ENCODE measurements at regions not wholly inside any gene's neighbourhood (a gene's known extent, or its start where the extent isn't known, plus 50 kb on each side); places are given as distances from the start of the nearest gene placed in this dataset.

- FAIRE-seq (no peak), DNase-seq (ENCODE audit: low read depth) (no peak)
- TF ChIP-seq CTCF (IDR thresholded peaks at IDR 0.05; ENCODE audit: insufficient read depth, low read length, severe bottlenecking), result no peak
- no peaks in the 10 kb centered on the region for H3K36me3 ChIP-seq (ENCODE audit: control insufficient read depth, insufficient read depth, low read length)
- no peak overlapping the region for H3K4me3 ChIP-seq (ENCODE audit: low read depth, low read length)
- H3K27me3 ChIP-seq (ENCODE audit: control insufficient read depth, insufficient read depth, low read length), result no peaks in the 10 kb centered on the region
These were observed 242.9 kb upstream of the TRPM3 start for GRCh38 chr9:71364186-71364955.

GRCh38 chr9:71363286-71363961 is 242.0 kb upstream of the TRPM3 start:
- Histone ChIP-seq H3K36me3 (ENCODE audit: control insufficient read depth, insufficient read depth, low read length) (no peaks in the 10 kb centered on the region), H3K4me3 (ENCODE audit: low read depth, low read length) (no peak overlapping the region), H3K27me3 (ENCODE audit: control insufficient read depth, insufficient read depth, low read length) (no peaks in the 10 kb centered on the region)
- no peak for DNase-seq (ENCODE audit: low read depth)
- TF ChIP-seq CTCF (IDR thresholded peaks at IDR 0.05; ENCODE audit: insufficient read depth, low read length, severe bottlenecking), result no peak
- FAIRE-seq, result no peak

GRCh38 chr9:71361357-71361756 is 239.9 kb upstream of the TRPM3 start:
- H3K36me3 ChIP-seq (ENCODE audit: control insufficient read depth, insufficient read depth, low read length), result no peaks in the 10 kb centered on the region
- no peak for DNase-seq (ENCODE audit: low read depth)
- no peak for FAIRE-seq
- no peak for TF ChIP-seq CTCF (IDR thresholded peaks at IDR 0.05; ENCODE audit: insufficient read depth, low read length, severe bottlenecking)
- no peak overlapping the region for H3K4me3 ChIP-seq (ENCODE audit: low read depth, low read length)
- H3K27me3 ChIP-seq (ENCODE audit: control insufficient read depth, insufficient read depth, low read length), result no peaks in the 10 kb centered on the region

- Histone ChIP-seq H3K36me3 (ENCODE audit: control insufficient read depth, insufficient read depth, low read length) (no peaks in the 10 kb centered on the region), H3K4me3 (ENCODE audit: low read depth, low read length) (no peak overlapping the region), H3K27me3 (ENCODE audit: control insufficient read depth, insufficient read depth, low read length) (no peaks in the 10 kb centered on the region)
- DNase-seq (ENCODE audit: low read depth) (no peak), FAIRE-seq (no peak)
- no peak for TF ChIP-seq CTCF (IDR thresholded peaks at IDR 0.05; ENCODE audit: insufficient read depth, low read length, severe bottlenecking)
These were observed 235.9 kb upstream of the TRPM3 start for GRCh38 chr9:71357346-71357745.

- no peak for DNase-seq (ENCODE audit: low read depth)
- no peak for FAIRE-seq
- no peaks in the 10 kb centered on the region for H3K27me3 ChIP-seq (ENCODE audit: control insufficient read depth, insufficient read depth, low read length)
- H3K36me3 ChIP-seq (ENCODE audit: control insufficient read depth, insufficient read depth, low read length), result no peaks in the 10 kb centered on the region
- no peak for TF ChIP-seq CTCF (IDR thresholded peaks at IDR 0.05; ENCODE audit: insufficient read depth, low read length, severe bottlenecking)
- H3K4me3 ChIP-seq (ENCODE audit: low read depth, low read length), result no peak overlapping the region
These were observed 234.5 kb upstream of the TRPM3 start for GRCh38 chr9:71355884-71356283.

Measured in bronchial epithelial cell (primary cell).